Hepatocyte (in vitro differentiated cells): ENCODE measurements at regions not wholly inside any gene's neighbourhood (a gene's known extent, or its start where the extent isn't known, plus 50 kb on each side); places are given as distances from the start of the nearest gene placed in this dataset.
A peak's percentile ranks its signal among the peaks of the same experiment; 100 is the strongest.

Experiments
- DNase-seq: peaks from one replicate; pipeline ENCODE4 v3.0.0-alpha.2; 2016; ENCODE audit warnings: low spot score
- H2AFZ ChIP-seq: fragments of 200-600 bp; sonication (generic); 2 replicates; pipeline ENCODE4 v1.6.0; 2016; ENCODE audit warnings: antibody characterized with exemption, mild to moderate bottlenecking
- H3K27ac ChIP-seq: fragments of 200-600 bp; sonication (generic); 2 replicates; pipeline ENCODE4 v1.5.1; 2016; ENCODE audit warnings: mild to moderate bottlenecking
- H3K27me3 ChIP-seq: fragments of 200-600 bp; sonication (generic); 2 replicates; pipeline ENCODE4 v1.6.1; 2016
- H3K36me3 ChIP-seq: fragments of 200-600 bp; sonication (generic); replicated peaks from 2 replicates; pipeline ENCODE4 v1.5.1; 2016; ENCODE audit warnings: low read depth; ENCODE audit not compliant: insufficient read depth
- H3K4me1 ChIP-seq: fragments of 200-600 bp; sonication (generic); 2 replicates; pipeline ENCODE4 v1.5.1; 2016; ENCODE audit warnings: mild to moderate bottlenecking, moderate library complexity; ENCODE audit not compliant: insufficient read depth
- H3K4me2 ChIP-seq: fragments of 200-600 bp; sonication (generic); 2 replicates; pipeline ENCODE4 v1.6.0; 2016
- H3K4me3 ChIP-seq: fragments of 200-600 bp; sonication (generic); 2 replicates; pipeline ENCODE4 v1.5.1; 2016; ENCODE audit warnings: mild to moderate bottlenecking
- H3K79me2 ChIP-seq: fragments of 200-600 bp; sonication (generic); 2 replicates; pipeline ENCODE4 v1.6.0; 2017; ENCODE audit warnings: mild to moderate bottlenecking
- H3K9me2 ChIP-seq: fragments of 200-600 bp; sonication (generic); replicated peaks from 2 replicates; pipeline ENCODE4 v1.6.0; 2017; ENCODE audit warnings: mild to moderate bottlenecking; ENCODE audit not compliant: insufficient read depth
- H3K9me3 ChIP-seq: fragments of 200-600 bp; sonication (generic); 2 replicates; pipeline ENCODE4 v1.5.1; 2016; ENCODE audit warnings: low read depth, mild to moderate bottlenecking
- H4K20me1 ChIP-seq: fragments of 200-600 bp; sonication (generic); 2 replicates; pipeline ENCODE4 v1.6.0; 2016; ENCODE audit warnings: mild to moderate bottlenecking; ENCODE audit not compliant: insufficient read depth, poor library complexity, severe bottlenecking
- CTCF ChIP-seq: fragments of 200-600 bp; sonication (generic); IDR thresholded peaks from 2 replicates; pipeline ENCODE4 v1.5.1; 2016; ENCODE audit warnings: antibody characterized with exemption, mild to moderate bottlenecking; ENCODE audit not compliant: poor library complexity
- EZH2 ChIP-seq: fragments of 200-600 bp; sonication (generic); IDR thresholded peaks from 2 replicates; pipeline ENCODE4 v1.6.1; 2016; ENCODE audit warnings: antibody characterized with exemption, mild to moderate bottlenecking, borderline replicate concordance
- EZH2phosphoT487 ChIP-seq: fragments of 200-600 bp; sonication (generic); IDR thresholded peaks from one replicate; pipeline ENCODE4 v1.6.1; 2018; ENCODE audit warnings: antibody characterized with exemption, mild to moderate bottlenecking, low read depth, moderate library complexity; ENCODE audit not compliant: unreplicated experiment, severe bottlenecking
- WGBS: methylation state at CpG from one replicate; pipeline ENCODE4 v1.1.6; 2016; ENCODE audit warnings: low lambda C conversion rate; ENCODE audit errors: missing lambda C conversion rate; 5-methylcytosine and 5-hydroxymethylcytosine counted together

- Histone ChIP-seq H3K9me2 (no peaks in the 10 kb centered on the region), H3K27ac (peak overlapping the region; percentile 20), H3K36me3 (no peaks in the 10 kb centered on the region), H3K4me1 (peaks cover 6% of the 10 kb centered on the region), H2AFZ (no peak overlapping the region), H3K27me3 (no peaks in the 10 kb centered on the region), H3K79me2 (no peaks in the 10 kb centered on the region), H3K4me3 (no peak overlapping the region), H4K20me1 (no peaks in the 10 kb centered on the region), H3K9me3 (no peaks in the 10 kb centered on the region), H3K4me2 (no peak overlapping the region)
- TF ChIP-seq EZH2phosphoT487 (no peak), CTCF (no peak), EZH2 (no peak)
- DNase-seq, result peak; percentile 20
- WGBS, result 92% methylated on average over 10 of the region's 10 CpGs
These were observed 318.4 kb downstream of the AASDHPPT start for GRCh38 chr11:106395716-106396349.

GRCh38 chr11:106397787-106398501 is 320.5 kb downstream of the AASDHPPT start:
- peaks cover 6% of the 10 kb centered on the region for H3K4me1 ChIP-seq
- TF ChIP-seq EZH2 (no peak), EZH2phosphoT487 (no peak), CTCF (no peak)
- no peaks in the 10 kb centered on the region for H3K9me2 ChIP-seq
- H3K27ac ChIP-seq, result peak overlapping the region; percentile 63
- peak overlapping the region; percentile 35 for H3K4me2 ChIP-seq
- H3K4me3 ChIP-seq, result no peak overlapping the region
- H4K20me1 ChIP-seq, result no peaks in the 10 kb centered on the region
- 39% methylated on average over 9 of the region's 9 CpGs for WGBS
- DNase-seq, result no peak
- no peaks in the 10 kb centered on the region for H3K36me3 ChIP-seq
- H3K79me2 ChIP-seq, result no peaks in the 10 kb centered on the region
- H2AFZ ChIP-seq, result no peak overlapping the region
- no peaks in the 10 kb centered on the region for H3K27me3 ChIP-seq
- H3K9me3 ChIP-seq, result no peaks in the 10 kb centered on the region

GRCh38 chr11:106398502-106399075 is 321.1 kb downstream of the AASDHPPT start:
- H3K9me2 ChIP-seq, result no peaks in the 10 kb centered on the region
- no peak for TF ChIP-seq CTCF
- no peak for TF ChIP-seq EZH2phosphoT487
- TF ChIP-seq EZH2, result no peak
- no peaks in the 10 kb centered on the region for H3K27me3 ChIP-seq
- H3K4me3 ChIP-seq, result no peak overlapping the region
- no peaks in the 10 kb centered on the region for H3K36me3 ChIP-seq
- no peaks in the 10 kb centered on the region for H3K79me2 ChIP-seq
- H3K4me2 ChIP-seq, result peak overlapping the region; percentile 35
- DNase-seq, result peak; percentile 14
- peak overlapping the region; percentile 63 for H3K27ac ChIP-seq
- H3K9me3 ChIP-seq, result no peaks in the 10 kb centered on the region
- peaks cover 6% of the 10 kb centered on the region for H3K4me1 ChIP-seq
- H4K20me1 ChIP-seq, result no peaks in the 10 kb centered on the region
- no peak overlapping the region for H2AFZ ChIP-seq
- 49% methylated on average over 5 of the region's 5 CpGs for WGBS
